IPS-NIHi7 (cell line): ENCODE measurements at regions not wholly inside any gene's neighbourhood (a gene's known extent, or its start where the extent isn't known, plus 50 kb on each side); places are given as distances from the start of the nearest gene placed in this dataset.
A peak's percentile ranks its signal among the peaks of the same experiment; 100 is the strongest.

Experiments
- DNase-seq: peaks from one replicate; pipeline ENCODE4 v3.0.0; 2012; ENCODE audit warnings: mixed read lengths; ENCODE audit errors: extremely low spot score

GRCh38 chr4:17170131-17170530, 271.7 kb upstream of the LDB2 start:
- no peak for DNase-seq

- DNase-seq: no peak
Observed at GRCh38 chr4:17169699-17170098, 271.3 kb upstream of the LDB2 start.

GRCh38 chr4:17168571-17168970, 270.1 kb upstream of the LDB2 start:
- DNase-seq: peak; percentile 25

- no peak for DNase-seq
Observed at GRCh38 chr4:17166954-17167353, 268.5 kb upstream of the LDB2 start.

- DNase-seq: no peak
Observed at GRCh38 chr4:17165286-17165685, 266.8 kb upstream of the LDB2 start.

GRCh38 chr4:17164666-17165065, 266.2 kb upstream of the LDB2 start:
- no peak for DNase-seq

- no peak for DNase-seq
Observed at GRCh38 chr4:17163156-17163771, 264.8 kb upstream of the LDB2 start.

GRCh38 chr4:17157304-17157703, 258.9 kb upstream of the LDB2 start:
- DNase-seq: no peak

GRCh38 chr4:17155486-17155885, 257.0 kb upstream of the LDB2 start:
- DNase-seq: no peak

- DNase-seq: peak; percentile 47
Observed at GRCh38 chr4:17153572-17153971, 255.1 kb upstream of the LDB2 start.

- no peak for DNase-seq
Observed at GRCh38 chr4:17152941-17153540, 254.6 kb upstream of the LDB2 start.

- DNase-seq: no peak
Observed at GRCh38 chr4:17142232-17142711, 243.8 kb upstream of the LDB2 start.

GRCh38 chr4:17138847-17139246, 240.4 kb upstream of the LDB2 start:
- DNase-seq: no peak

- no peak for DNase-seq
Observed at GRCh38 chr4:17134565-17134964, 236.1 kb upstream of the LDB2 start.

GRCh38 chr4:17134100-17134499, 235.7 kb upstream of the LDB2 start:
- no peak for DNase-seq

GRCh38 chr4:17132226-17132625, 233.8 kb upstream of the LDB2 start:
- DNase-seq: no peak

GRCh38 chr4:17128268-17128667, 229.8 kb upstream of the LDB2 start:
- DNase-seq: no peak

- DNase-seq: no peak
Observed at GRCh38 chr4:17126321-17126966, 228.0 kb upstream of the LDB2 start.

GRCh38 chr4:17124767-17125166, 226.3 kb upstream of the LDB2 start:
- no peak for DNase-seq

GRCh38 chr4:17120761-17121160, 222.3 kb upstream of the LDB2 start:
- no peak for DNase-seq

GRCh38 chr4:17117746-17118145, 219.3 kb upstream of the LDB2 start:
- DNase-seq: no peak

- DNase-seq: peak; percentile 25
Observed at GRCh38 chr4:17115583-17115982, 217.1 kb upstream of the LDB2 start.

GRCh38 chr4:17112292-17112659, 213.8 kb upstream of the LDB2 start:
- DNase-seq: peak; percentile 83
